CD4-positive, alpha-beta T cell treated with Interleukin-4 for 4 hours (primary cell): ENCODE measurements at regions not wholly inside any gene's neighbourhood (a gene's known extent, or its start where the extent isn't known, plus 50 kb on each side); places are given as distances from the start of the nearest gene placed in this dataset.

ENCODE experiments used
- DNase-seq: peaks from one replicate; pipeline ENCODE4 v3.0.0-alpha.2; 2020

DNA sequence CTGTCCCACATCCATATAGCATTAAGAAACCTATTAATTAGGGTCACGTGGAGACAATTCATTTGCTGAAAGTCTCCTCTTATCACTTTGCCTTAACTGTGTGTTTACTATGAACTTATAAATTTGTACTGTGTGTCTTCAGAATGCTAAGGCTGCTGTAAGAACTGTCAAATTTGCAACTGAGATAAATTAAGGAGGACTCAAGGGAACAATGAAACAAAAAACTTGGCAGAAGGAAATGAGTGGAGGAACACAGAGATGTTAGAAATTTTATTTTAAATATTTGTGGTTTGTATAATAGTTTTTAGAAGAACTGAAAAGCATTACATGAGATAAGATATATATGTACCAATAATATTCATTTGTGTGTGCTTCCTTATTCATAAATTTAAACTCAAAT lies 1005.3 kb upstream of the SORCS1 start:
- DNase-seq, result no peak

- no peak for DNase-seq
Observed at GRCh38 chr10:108167766-108168165, 1003.3 kb upstream of the SORCS1 start.

DNA sequence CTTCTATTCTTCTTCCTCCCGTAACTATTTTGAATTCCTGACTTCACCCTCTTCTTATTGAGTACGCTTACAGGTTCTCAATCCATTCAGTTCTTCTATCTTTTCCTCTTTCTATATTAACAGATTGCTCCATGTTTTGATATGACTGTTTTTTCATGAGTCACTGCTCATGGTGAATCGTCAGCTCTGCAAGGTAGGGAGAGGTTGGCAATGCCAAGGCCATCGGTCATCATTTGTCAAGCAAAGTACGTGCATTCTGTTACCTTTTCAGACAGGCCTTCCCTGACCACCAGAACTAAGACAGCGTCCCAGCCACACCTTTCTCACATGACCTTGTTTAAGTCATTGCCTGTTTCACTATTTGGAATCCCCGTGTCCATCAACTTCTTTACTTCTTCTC lies 1001.9 kb upstream of the SORCS1 start:
- DNase-seq, result no peak

DNA sequence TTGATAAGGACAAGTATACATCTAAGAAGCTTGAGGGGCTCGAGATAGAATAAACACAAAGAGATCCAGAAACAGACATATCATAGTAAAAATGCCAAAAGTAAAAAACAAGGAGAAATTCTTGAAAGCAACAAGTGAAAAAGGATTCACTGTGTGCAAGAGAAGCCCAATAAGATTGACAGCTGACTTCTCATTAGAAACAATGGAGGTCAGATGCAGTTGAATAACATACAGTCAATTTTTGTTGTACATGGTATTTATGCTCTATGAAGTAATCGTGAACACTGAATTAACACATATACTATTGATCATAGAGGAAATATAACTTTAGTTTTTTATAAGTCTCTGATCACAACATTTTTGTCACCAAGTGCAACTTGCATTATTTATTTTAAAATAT lies 982.8 kb upstream of the SORCS1 start:
- no peak for DNase-seq

DNA sequence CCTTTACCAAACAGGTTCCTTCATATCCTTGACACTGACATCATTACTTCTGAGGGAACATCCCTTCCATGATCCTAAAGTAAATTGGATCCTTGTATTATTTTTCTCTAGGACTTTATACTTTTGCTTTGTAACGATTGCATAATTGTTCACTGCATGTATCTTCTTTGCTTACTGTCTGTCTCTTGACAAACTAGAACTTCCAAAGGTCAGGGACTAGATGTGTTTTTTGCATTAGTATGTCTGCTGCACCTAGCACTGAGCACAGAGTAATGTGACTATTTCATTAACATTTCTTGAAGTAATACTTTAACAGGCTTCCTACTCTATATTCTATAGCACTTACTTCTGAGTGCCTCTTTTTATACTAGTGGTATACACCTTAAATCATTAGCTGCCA lies 976.6 kb upstream of the SORCS1 start:
- DNase-seq, result no peak

DNA sequence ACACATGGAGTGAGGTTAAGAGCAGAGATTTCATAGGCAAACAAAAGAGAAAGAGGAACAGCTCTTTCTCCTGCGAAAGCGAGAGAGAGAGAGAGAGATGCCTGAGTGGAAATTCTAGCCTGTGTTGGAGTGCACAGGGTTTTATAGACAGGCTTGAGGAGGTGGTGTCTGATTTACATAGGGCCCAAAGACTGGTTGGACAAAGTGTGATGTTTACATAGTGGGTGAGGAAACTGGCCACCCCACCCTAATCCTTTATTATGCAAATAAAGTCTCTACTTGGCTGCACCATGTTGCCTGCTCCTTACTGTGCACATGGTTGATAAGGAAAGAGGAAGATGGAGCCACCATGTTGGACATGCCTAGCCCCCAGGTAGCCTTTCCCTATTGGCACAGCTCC lies 967.8 kb upstream of the SORCS1 start:
- no peak for DNase-seq

- no peak for DNase-seq
Observed at GRCh38 chr10:108130575-108130974, 966.1 kb upstream of the SORCS1 start.

GRCh38 chr10:108112218-108112617 lies 947.7 kb upstream of the SORCS1 start:
- DNase-seq, result no peak

GRCh38 chr10:108104551-108105156 lies 940.1 kb upstream of the SORCS1 start:
- DNase-seq, result no peak

- no peak for DNase-seq
Observed at GRCh38 chr10:108097258-108097657, 932.8 kb upstream of the SORCS1 start.

DNA sequence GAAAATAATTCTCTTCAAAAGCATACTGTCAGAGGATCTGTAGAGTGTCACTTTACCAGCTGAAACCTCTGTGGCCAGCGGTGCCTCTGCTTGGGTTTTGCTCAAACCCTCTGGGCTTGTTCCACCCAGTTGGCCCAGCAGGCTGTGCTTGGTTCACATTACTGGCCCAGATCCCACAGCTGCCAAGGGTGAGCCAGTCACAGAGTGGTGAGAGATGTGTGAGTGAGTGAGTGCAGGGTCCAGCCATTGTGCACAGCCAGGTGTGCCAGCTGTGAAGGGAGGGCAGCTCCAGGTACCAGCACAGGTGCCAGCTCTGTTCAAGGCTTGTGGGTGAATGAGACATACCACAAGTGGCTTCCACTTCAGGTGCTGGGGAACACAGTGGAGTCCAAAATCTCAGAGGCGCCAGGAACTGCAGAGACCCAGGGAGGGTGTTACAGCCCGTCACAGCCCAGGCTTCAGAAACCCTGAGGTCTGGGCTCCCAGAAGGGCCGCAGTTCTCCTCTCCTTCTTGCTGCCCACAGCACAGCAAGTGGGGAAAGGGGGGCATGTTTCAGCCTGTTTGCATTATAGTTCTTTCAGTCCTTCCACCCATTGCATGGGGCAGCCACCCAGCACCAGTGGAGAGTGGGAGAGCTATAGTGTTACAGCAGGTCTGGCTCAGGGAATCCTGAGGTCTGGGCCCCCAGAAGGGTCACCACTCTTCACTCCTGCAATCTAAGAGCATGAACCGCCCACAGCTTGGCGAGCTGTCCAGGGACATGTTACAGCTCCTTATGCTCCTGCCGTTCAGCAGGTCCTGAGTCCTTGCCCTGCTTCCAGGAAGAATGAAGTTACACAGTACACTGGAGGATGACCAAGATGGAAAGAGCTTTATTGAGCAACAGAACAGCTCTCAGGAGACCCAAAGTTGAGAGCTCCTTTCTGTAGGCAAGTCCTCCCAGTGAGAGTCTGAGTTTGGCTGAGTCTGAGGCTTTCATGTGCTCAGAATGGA lies 931.7 kb upstream of the SORCS1 start:
- no peak for DNase-seq

DNA sequence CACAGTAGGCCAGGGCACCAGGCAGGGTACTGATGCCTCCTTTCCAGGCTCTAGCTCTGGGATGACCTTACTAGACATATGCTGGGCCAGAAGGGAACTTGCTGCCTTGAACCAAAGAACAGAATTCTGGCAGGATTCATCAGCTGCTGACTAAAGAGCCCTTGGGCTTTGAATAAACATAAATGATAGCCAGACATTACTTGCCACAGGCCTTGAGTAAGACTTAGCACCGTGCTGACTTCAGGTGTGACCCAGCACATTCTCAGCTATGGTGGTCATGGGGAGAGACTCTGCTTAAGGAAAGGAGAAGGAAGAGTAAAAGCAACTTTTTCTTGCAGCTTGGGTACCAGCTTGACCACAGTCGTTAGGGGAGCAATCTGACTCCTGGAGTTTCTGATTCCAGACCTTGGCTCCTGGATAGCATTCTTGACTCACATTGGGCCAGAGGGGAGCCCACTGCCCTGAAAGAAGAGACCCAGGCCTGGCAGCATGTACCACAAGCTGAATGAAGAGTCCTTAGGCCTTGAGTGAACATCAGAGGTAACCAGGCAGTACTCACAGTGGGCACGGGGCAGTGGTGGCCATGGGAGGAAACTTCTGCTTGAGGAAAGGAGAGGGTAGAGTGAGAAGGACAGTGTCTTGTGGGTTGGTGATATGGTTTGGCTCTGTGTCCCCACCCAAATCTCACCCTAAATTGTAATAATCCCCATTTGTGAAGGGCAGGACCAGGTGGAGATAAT lies 926.1 kb upstream of the SORCS1 start:
- DNase-seq, result no peak

- DNase-seq, result no peak
Observed at GRCh38 chr10:108086502-108086901, 922.0 kb upstream of the SORCS1 start.

DNA sequence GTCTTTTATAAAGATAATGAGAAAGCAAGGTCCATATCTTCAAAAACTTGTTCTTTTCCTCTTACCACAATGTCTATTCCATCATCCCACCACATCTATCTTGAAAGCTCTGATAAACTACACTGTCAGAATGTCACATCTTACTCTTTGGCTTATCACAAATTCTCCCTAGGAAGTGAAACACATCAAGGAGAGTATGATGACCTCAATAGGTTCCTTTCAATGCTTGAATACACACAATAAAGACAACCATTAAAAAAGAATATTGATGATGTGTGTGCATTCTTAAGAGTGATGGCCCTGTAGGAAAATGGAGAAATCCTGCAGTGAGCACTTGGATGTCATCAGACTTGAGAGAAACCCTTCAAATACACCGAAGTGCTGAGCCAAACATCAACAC lies 918.1 kb upstream of the SORCS1 start:
- no peak for DNase-seq

DNA sequence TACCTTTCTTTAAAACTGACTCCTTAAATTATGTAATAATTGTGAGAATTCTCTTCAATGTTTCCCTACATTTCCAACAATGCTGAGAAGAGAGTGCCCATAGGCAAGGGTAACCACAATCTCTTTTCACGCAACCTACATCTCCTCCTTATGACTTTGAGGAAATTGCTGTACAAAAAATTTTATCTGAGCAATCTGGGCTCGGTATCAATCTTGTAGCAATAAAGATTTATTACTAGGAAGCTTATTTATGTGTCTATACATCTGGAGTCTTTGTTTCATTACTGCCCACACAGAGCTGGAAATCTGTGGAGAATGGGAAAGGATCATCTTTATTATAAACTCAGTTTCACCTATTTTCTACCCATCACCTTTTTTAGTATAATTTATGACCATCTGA lies 913.8 kb upstream of the SORCS1 start:
- no peak for DNase-seq

GRCh38 chr10:108072466-108072865 lies 908.0 kb upstream of the SORCS1 start:
- DNase-seq, result no peak

DNA sequence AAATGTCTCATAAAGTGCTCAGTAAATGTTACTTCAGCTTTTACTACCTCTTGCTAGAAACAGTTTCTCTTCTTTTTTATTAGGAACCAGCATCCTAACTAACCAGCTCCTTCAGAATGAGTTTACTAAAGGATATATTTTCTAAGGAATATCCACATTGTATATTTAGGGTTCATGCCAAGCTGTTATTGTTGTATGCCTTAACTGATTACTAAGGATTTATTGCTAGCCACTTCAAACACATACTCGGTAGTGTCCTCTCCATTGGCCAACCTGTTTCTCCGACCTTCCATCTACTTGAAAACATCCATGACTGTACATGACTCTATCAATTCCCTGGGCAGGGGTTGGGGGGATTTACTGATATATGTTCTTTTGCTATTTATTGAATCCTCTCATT lies 906.3 kb upstream of the SORCS1 start:
- no peak for DNase-seq

GRCh38 chr10:108069096-108069495 lies 904.6 kb upstream of the SORCS1 start:
- DNase-seq, result no peak

DNA sequence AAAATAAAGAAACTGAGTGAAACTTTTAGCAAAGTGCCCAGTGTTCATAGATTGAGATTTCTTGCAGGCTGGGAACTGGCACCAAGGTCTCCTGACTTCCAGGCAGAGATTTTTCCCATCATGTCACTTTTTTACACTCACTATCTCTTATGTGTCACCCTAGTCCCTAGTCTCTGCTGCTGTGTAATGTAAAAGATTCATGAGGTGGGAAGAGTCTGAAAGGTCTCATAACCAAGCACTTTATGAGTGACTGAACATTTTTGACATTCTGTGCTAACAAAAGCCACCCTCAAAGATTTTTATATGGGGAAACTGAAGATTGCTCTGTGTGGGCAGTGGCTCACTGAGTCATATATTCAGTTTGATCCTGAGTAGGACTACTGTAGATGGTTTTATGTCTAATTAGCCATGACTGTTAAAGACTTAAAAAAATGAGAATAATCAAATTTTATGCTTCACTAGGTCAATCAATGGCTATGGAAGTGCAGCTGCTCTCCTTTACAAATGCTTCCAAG lies 900.3 kb upstream of the SORCS1 start:
- DNase-seq, result no peak

DNA sequence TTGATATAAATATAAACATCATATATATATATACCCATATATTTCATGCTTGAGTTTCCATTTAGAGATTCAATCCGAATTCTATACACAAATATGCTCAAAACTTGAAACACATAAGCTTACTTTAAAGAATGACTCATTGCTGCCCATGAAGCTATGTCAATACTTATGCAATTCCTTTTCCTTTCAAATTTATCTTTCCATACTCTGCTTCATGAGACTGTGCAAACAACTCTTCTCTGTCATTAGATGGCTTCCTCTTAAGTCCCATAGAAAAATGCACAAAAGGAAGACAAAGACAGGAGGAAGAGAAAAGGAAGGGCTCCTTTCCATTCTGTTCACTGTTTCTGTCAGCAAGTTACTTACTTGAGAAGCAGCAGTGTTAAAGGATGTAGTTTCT lies 895.7 kb upstream of the SORCS1 start:
- no peak for DNase-seq

- DNase-seq, result no peak
Observed at GRCh38 chr10:108055506-108055905, 891.0 kb upstream of the SORCS1 start.

GRCh38 chr10:108052981-108053380 lies 888.5 kb upstream of the SORCS1 start:
- DNase-seq, result no peak

GRCh38 chr10:108051218-108051617 lies 886.7 kb upstream of the SORCS1 start:
- no peak for DNase-seq

DNA sequence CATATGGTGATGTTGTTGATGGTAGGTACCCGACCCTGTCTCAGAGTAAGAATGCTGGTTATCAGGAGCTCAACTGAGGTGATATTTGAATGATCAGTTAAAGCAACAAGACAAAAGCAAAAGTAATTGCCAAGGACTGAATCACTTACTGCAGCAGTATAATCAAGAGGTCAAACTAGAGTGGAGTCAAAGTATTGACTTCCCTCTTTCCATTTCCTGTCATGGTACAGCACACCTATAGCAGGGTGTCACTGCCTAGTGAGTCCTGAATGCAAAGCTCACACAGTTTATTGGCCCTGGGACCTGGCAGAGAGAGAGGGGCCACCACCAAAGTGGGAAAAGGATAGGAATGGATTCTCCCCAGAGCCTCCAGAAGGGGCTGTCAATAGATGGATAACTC lies 886.1 kb upstream of the SORCS1 start:
- DNase-seq, result no peak
